GDM1 (cell line): ENCODE measurements at regions not wholly inside any gene's neighbourhood (a gene's known extent, or its start where the extent isn't known, plus 50 kb on each side); places are given as distances from the start of the nearest gene placed in this dataset.
A peak's percentile ranks its signal among the peaks of the same experiment; 100 is the strongest.
"Not testable (repeated sequence)": the region's sequence is repeated elsewhere in the genome, so short reads cannot be mapped to it uniquely, and the experiment has no call there.

Source experiments
- DNase-seq: peaks from one replicate; lab custom pipeline; 2025; lab: John Stamatoyannopoulos, UW

GRCh38 chr1:196160066-196160795, 448.0 kb downstream of the KCNT2 start:
- no peak for DNase-seq

GRCh38 chr1:196155586-196155985, 452.7 kb downstream of the KCNT2 start:
- DNase-seq: no peak

- no peak for DNase-seq
These were observed 455.3 kb downstream of the KCNT2 start for GRCh38 chr1:196152975-196153374.

- no peak for DNase-seq
These were observed 456.2 kb downstream of the KCNT2 start for GRCh38 chr1:196152086-196152485.

GRCh38 chr1:196148367-196148970, 459.8 kb downstream of the KCNT2 start:
- no peak for DNase-seq

GRCh38 chr1:196147530-196147929, 460.7 kb downstream of the KCNT2 start:
- DNase-seq: no peak

- DNase-seq: not testable (repeated sequence)
These were observed 463.1 kb downstream of the KCNT2 start for GRCh38 chr1:196145151-196145550.

GRCh38 chr1:196144588-196144987, 463.7 kb downstream of the KCNT2 start:
- no peak for DNase-seq

GRCh38 chr1:196143602-196144342, 464.5 kb downstream of the KCNT2 start:
- DNase-seq: no peak

- DNase-seq: no peak
These were observed 466.1 kb downstream of the KCNT2 start for GRCh38 chr1:196142111-196142640.

GRCh38 chr1:196136396-196136795, 471.8 kb downstream of the KCNT2 start:
- no peak for DNase-seq

- DNase-seq: no peak
These were observed 476.5 kb downstream of the KCNT2 start for GRCh38 chr1:196131691-196132090.

- no peak for DNase-seq
These were observed 479.4 kb downstream of the KCNT2 start for GRCh38 chr1:196128835-196129234.

GRCh38 chr1:196121181-196121580, 487.1 kb downstream of the KCNT2 start:
- no peak for DNase-seq

- no peak for DNase-seq
These were observed 492.6 kb downstream of the KCNT2 start for GRCh38 chr1:196115646-196116045.

- DNase-seq: no peak
These were observed 494.0 kb downstream of the KCNT2 start for GRCh38 chr1:196114193-196114592.

GRCh38 chr1:196108990-196109389, 499.2 kb downstream of the KCNT2 start:
- peak; percentile 3 for DNase-seq

- no peak for DNase-seq
These were observed 502.3 kb downstream of the KCNT2 start for GRCh38 chr1:196105901-196106300.

- DNase-seq: no peak
These were observed 505.4 kb downstream of the KCNT2 start for GRCh38 chr1:196102826-196103225.

- DNase-seq: no peak
These were observed 510.2 kb downstream of the KCNT2 start for GRCh38 chr1:196098000-196098399.

- no peak for DNase-seq
These were observed 513.4 kb downstream of the KCNT2 start for GRCh38 chr1:196094821-196095220.

- peak; percentile 10 for DNase-seq
These were observed 516.7 kb downstream of the KCNT2 start for GRCh38 chr1:196091397-196092135.
